ENCODE measurements at regions not wholly inside any gene's neighbourhood (a gene's known extent, or its start where the extent isn't known, plus 50 kb on each side); places are given as distances from the start of the nearest gene placed in this dataset.
A peak's percentile ranks its signal among the peaks of the same experiment; 100 is the strongest.

DNA sequence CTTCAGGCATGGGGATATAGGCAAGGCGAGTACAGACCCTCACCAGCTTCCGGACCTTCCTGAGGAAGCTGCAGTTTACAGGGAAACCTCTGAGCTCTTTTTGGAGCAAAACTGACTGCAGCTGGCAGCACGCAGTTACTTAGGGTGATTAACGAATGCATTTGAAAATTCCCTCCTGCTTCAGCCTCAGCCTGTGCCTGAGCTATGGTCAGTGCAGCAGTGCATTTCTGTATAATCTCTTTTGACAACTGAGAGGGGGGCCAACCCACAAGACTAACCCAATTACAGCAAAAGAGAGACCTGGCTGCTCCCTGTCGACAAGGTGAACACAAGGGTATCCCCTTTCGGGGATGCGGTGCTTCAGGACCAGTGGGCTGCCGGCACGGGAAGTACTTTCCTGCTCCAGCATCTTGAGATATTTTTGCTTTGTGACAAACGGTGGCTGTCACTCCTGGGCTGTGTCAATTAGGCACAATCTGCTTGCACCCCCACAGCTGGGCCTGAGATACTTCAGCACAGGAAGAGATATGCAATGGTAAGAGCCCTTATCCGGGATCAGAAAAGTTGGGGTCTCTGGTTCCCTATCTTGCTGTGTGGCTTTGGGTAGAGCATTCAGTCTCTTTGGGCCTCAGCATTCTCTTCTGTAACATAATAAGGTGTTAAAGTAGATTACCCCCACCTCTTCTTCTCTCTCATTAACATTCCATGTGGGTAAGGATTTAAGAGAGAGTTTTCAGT lies 141.0 kb downstream of the TMEM17 start:
- DNase-seq, result no peak

- DNase-seq, result no peak
Measured at GRCh38 chr2:62363166-62363565, 142.8 kb downstream of the TMEM17 start.

GRCh38 chr2:62362561-62362960 lies 143.4 kb downstream of the TMEM17 start:
- DNase-seq, result no peak

DNA sequence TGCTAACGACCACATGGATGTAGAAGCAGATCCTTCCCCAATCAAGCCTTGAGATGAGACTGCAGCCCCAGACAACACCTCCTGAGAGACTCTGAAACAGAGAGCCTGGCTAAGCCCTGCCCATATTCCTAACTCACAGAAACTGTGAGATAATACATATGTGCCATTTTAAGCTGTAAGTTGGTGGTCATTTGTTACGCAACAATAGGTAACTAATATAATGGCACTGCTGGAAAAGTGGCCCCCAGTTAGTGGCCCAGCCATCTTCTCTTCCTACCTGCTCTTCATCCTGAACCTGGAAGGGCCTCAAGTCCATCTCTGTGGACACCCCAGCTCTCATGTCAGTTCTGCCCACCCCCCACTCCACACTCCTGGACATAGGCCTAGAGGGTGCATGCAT lies 144.0 kb downstream of the TMEM17 start:
- no peak for DNase-seq

GRCh38 chr2:62354771-62355561 lies 151.0 kb downstream of the TMEM17 start:
- no peak for DNase-seq

- no peak for DNase-seq
Measured at GRCh38 chr2:62352031-62352430, 154.0 kb downstream of the TMEM17 start.

GRCh38 chr2:62349788-62350187 lies 153.9 kb downstream of the B3GNT2 start:
- no peak for DNase-seq

DNA sequence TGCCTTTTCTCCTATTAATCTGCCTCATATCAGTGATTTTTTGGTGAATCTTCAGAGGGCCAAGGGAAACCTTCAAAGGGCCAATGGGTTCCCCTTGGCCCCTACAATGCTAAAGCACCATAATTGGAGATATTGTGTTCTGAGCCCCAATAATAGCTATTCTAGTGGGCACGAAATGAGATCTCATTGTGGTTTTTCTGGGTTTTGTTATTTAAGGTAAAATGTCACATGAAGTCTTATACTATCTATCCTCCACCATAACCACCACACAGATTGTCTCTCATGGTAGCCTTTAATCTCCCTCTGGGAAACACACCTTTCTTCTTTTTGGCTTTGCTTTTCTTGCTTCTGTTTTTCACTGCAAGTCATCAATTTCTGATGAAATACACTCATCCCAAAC lies 152.8 kb downstream of the B3GNT2 start:
- DNase-seq, result no peak

DNA sequence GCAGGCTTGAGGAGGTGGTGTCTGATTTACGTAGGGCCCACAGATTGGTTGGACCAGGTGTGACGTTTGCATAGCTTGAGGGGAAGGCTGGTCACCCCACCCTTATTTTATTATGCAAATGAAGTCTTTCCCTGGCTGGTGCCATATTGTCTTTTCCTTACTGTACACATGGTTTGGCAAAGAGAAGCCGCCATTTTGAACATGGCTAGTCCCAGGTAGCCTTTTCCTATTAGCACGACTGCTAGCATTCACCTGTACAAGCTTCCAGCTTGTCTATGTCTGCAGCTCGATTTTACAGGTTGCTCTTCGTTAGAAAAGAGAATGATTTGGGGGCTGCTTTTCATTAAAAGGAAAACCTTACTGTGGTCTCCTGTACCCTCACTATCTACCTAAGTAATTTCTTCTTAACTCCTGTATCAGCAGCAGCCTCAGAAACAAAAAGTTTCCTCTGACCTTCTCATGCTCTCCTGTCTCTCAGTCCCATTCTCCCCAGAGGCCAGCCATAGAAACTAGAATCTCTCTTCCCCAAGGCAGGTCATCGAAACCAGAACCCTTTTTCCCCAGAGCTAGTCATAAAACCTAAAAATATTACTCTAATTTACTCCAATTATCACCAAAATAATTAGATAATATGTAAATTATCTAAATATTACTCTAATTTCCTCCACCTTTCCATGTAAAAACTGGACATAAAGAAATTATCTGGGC lies 151.8 kb downstream of the B3GNT2 start:
- DNase-seq, result no peak

- no peak for DNase-seq
Measured at GRCh38 chr2:62344472-62344871, 148.6 kb downstream of the B3GNT2 start.

GRCh38 chr2:62343636-62344337 lies 147.9 kb downstream of the B3GNT2 start:
- peak; percentile 45 for DNase-seq

DNA sequence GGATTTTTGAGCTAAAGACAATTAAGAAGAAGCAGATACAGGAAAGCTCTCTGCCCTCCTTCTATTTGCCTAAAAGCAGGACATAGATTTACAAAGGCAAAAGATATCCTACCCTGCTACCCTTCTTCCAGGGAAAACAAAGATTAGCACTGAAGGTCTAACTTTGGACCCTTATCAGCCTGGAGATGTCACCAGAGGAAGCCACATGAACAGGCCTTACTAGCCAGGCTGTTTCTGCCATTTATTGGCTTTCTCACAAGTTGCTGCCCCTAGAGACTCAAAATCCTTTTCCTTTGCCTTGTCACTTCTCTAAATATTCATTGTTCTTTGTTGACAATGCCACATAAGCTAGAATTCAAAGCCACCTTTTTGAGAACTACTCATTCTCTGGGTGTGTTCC lies 147.3 kb downstream of the B3GNT2 start:
- DNase-seq, result no peak

DNA sequence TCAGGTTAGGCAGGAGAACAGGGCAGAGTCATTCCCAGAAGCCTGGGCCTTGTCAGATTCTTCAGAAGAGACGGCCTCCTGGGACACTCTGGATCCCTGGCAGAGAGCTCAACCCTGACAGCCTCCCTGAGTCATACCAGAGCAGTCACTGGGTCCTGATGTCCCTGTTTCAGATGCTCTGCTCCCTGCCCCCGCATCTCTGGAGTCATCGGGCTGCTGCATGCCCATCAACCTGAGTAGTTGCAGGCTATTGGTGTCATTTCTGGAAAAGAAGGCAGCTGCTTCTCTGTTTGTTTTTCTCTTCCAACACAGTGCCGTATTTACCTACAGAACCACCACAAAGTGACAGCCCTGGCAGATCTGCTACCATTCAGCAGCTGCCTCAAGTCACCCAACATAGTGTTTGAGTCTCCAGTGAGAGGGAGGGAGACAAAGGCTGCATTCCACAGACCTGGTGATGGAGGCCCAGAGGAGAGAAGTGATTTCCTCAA lies 145.1 kb downstream of the B3GNT2 start:
- peak; percentile 18 for DNase-seq

DNA sequence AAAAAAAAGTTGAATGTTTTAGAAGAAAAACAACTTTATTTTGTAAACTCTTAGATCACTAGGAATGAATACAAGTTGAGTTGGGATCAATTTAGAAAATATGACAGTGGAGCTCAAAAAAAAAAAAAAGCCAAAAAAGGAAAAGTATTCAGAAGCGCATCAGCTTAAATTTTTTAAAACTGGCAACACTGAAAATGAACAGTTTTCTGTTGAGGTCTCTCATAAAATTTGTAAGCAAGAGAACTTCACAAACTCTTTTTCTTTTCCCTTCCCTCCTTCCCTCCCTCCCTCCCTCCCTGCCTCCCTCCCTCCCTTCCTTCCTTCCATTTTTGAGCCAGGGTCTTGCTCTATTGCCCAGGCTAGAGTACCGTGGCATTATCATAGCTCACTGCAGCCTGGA lies 143.9 kb downstream of the B3GNT2 start:
- no peak for DNase-seq

DNA sequence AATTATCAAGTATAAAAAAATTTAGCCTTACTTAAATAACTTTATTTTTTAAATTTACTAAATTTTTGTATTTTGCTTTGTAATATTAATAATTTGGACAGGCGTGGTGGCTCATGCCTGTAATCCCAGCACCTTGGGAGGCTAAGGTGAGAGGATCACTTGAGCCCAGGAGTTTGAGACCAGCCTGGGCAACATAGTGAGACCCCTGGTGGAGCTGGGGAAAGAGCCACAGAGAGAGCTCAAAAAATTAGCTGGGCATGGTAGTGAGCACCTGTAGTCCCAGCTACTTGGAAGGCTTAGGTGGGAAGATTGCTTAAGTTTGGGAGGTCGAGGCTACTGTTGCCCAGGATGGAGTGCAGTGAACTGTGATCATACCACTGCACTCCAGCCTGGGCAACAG lies 143.5 kb downstream of the B3GNT2 start:
- no peak for DNase-seq

- DNase-seq, result no peak
Measured at GRCh38 chr2:62338111-62338510, 142.2 kb downstream of the B3GNT2 start.

- DNase-seq, result no peak
Measured at GRCh38 chr2:62337403-62337802, 141.5 kb downstream of the B3GNT2 start.

- DNase-seq, result no peak
Measured at GRCh38 chr2:62335612-62336011, 139.7 kb downstream of the B3GNT2 start.

DNA sequence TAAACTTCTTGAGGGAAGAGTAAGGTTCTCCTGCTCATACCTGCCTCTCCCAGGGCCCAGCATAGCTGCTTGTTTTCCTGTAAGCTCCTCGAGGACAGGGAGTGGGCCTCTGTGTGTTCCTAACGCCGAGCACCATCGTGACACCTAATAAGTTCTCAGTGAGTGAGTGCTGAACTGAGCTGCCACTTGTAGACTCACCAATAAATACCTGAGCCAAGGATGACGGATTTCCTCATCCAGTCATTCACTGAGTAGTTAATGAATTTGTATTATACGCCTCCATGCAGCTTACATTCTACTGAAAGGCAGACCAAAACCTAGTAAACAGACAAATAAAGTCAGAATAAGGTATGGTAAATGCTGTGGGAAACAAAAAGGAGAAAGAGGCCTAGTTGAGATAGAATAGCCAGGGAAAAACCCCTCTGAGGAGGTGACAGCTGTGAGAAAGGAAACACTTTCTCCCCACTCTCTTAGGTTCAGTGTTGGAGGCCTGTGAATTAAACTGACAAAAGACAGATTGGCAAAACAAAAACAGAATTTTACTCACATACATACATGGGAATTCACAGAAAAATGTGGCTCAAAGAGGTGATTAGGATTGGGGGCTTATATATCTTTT lies 138.6 kb downstream of the B3GNT2 start:
- no peak for DNase-seq

- peak; percentile 32 for DNase-seq
Measured at GRCh38 chr2:62334009-62334408, 138.1 kb downstream of the B3GNT2 start.

- DNase-seq, result no peak
Measured at GRCh38 chr2:62330959-62331358, 135.0 kb downstream of the B3GNT2 start.

DNA sequence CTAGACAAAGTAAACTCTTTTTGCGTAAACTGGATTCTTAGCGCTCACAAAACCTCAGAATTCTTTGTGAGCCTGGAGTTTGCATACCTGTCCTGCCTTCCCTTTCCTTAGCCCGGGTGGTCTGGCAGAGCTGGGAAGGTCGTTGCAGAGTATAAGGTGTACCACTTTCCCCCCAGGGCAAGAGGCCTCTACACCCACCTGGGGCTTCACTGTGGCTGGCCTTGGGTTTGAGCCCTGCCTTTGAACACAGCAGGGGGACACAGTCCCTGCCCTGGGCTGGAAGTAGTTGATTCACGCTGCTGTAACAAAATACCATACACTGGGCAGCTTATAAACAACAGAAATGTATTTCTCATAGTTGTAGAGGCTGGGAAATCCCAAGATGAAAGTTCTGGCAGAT lies 133.9 kb downstream of the B3GNT2 start:
- DNase-seq, result no peak

- no peak for DNase-seq
Measured at GRCh38 chr2:62326735-62327134, 130.8 kb downstream of the B3GNT2 start.
